GM19455 (cell line): ENCODE measurements at regions not wholly inside any gene's neighbourhood (a gene's known extent, or its start where the extent isn't known, plus 50 kb on each side); places are given as distances from the start of the nearest gene placed in this dataset.
"Not testable (repeated sequence)": the region's sequence is repeated elsewhere in the genome, so short reads cannot be mapped to it uniquely, and the experiment has no call there.

Experiments
- ATAC-seq: cut with Tn5 transposase; IDR thresholded peaks from one replicate; pipeline ENCODE4 v1.9.1; 2021; ENCODE audit not compliant: unreplicated experiment

DNA sequence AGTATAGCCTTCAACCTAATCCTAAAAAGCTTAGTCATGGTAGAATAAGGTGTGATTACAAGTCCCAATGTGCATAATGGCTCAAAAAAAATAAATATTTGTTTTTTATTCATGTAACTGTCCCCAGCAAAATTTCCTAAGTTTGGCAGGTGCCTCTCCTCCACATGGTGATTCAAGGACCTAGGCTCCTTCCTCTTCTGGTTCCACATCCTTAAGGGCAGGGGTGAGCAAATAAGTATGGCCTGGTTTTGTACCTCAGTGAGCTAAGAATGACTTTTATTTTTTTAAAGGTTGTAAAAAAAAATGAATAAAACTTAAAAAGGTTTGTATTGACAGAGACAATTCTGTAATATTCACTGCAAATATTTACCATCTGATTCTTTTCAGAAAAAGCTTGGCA lies 343.5 kb upstream of the UBE2E2 start:
- ATAC-seq: no peak

DNA sequence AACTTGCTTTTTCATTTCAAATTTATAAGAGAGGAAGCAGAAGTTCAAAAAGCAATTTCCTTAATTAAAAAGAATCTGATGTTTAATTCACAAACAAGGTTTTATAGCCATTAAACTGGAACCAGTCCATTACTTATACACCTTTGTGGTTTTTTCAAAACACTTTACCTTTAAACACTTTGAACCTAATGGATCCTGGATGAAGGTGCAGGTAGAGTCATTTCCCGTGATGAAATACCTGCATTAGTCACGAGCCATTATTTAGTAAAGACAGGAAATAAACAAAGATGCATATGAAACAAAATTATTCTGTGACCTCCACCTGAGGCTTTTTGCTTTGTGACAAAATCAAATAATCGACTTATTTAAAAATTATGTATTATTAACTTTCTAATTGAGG lies 341.7 kb upstream of the UBE2E2 start:
- no peak for ATAC-seq

- no peak for ATAC-seq
Observed at GRCh38 chr3:22862111-22862510, 341.0 kb upstream of the UBE2E2 start.

GRCh38 chr3:22882834-22883233 lies 320.3 kb upstream of the UBE2E2 start:
- not testable (repeated sequence) for ATAC-seq

- no peak for ATAC-seq
Observed at GRCh38 chr3:22885039-22885438, 318.1 kb upstream of the UBE2E2 start.

DNA sequence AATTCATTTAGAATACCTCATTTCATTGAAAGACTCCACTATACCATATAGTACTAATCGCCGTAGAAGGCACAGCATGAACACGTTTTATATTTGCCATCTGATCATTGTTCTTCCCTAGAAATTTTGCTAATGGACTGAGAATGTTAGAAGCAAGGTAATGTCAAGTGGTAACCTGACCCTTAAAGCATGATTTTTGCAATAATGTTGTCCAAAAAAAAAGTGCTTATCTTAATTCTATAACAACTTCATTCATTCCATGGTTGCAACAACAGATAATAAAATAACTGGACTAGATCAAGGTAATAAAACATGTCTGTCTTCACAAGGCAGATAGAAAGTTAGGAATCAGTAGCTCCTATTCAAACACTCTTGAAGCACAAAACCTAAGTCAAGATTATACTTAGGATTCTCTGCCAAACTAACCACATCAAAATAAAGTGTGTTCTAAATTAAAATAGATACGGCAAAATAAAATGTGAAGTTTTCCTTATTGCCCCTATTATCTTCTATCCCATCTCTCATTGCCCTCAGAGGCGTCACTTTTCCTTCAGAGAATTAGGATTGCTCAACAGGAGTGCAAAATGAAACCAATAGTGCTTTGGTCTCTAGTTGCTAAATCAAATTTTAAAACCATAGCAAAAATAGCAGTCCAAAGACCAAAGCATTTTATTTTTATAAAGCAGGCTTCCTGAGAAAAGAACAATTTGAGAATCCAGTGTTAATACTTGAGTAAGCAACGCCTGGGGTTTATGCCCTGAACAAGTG lies 317.4 kb upstream of the UBE2E2 start:
- ATAC-seq: no peak

- ATAC-seq: no peak
Observed at GRCh38 chr3:22886439-22887068, 316.6 kb upstream of the UBE2E2 start.

DNA sequence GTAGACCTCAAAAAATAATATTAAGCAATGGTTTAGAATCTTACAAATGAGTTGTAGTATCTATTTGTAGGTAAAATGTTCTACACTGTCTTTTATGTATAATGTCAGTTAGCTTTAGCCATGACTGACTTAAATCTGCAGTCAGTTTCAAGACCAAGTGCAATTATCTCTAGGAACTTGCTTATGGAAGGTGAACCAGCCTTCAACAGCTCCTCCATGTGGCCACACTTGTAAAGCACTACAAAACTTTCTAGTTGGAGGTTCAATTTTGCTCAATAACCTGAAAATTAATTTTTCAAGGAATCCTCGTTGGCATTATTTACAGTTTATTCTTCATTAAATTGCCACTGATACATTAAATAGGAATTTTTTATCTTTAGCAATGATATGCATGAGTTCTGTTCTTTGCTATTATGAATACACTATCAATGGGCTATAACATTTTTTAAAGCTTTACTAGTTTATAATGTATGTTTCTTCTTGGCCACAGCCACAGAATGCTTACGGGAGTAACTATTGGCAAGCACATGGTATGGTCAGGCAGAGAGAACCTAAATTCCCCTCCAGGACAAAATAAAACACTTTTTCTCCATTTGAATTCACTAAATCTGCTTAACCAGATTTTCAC lies 315.3 kb upstream of the UBE2E2 start:
- no peak for ATAC-seq

GRCh38 chr3:22893101-22893500 lies 310.0 kb upstream of the UBE2E2 start:
- no peak for ATAC-seq

- no peak for ATAC-seq
Observed at GRCh38 chr3:22893644-22894325, 309.3 kb upstream of the UBE2E2 start.

DNA sequence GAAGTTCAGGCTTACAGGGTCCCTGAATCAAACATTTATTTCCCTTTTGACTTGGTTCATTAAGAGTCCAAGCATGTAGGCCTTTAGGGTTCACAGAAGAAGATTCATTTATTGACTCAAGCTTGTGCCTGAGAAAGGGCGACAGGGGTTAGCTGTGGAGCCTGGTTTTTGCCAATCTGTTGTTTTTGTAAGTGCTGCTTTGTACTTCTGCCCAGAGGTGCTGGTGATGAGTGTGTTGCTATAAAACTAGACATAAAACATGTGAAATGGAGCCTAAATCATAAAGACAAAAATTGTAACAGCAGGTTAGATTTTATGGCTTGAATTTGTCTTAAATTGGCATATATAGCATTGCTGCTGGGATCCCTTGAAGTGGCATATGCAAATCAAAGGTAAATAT lies 308.3 kb upstream of the UBE2E2 start:
- no peak for ATAC-seq

DNA sequence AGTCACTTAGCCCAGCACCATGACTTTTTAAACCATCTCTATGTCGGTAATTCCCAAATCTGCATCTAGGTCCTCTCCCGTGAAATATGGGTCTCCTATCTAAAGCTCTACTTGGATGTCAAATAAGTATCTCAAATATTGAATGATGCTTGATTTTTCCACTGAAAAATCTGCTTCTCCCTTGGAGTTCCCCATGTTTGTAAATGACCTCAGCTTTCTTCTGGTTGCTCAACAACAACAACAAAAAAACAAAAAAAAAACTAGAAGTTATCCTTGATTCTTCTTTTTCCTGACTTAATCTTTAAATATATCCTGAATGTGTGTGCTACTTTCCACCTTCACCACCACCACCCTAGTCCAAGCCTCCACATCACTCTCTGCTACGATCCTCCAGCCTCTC lies 307.5 kb upstream of the UBE2E2 start:
- no peak for ATAC-seq

DNA sequence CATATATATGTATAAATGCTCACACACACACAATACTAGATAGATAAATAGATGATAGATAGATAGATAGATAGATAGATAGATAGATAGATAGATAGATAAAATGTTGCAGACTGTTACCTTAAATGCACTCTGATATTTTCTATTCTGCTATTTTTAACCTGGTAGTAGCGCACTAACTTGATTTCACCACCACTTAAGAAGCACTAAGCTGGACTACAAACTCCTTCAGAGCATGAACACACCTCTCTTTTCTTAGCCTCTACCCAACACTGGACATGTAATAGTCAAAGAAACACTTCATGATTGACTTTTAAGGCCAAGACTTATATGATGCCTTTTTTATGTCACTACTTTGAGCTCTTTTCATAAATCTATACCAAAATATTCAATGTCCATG lies 304.6 kb upstream of the UBE2E2 start:
- ATAC-seq: no peak

- ATAC-seq: no peak
Observed at GRCh38 chr3:22899441-22899840, 303.7 kb upstream of the UBE2E2 start.

GRCh38 chr3:22900296-22900695 lies 302.8 kb upstream of the UBE2E2 start:
- no peak for ATAC-seq

GRCh38 chr3:22901684-22902083 lies 301.4 kb upstream of the UBE2E2 start:
- ATAC-seq: no peak

DNA sequence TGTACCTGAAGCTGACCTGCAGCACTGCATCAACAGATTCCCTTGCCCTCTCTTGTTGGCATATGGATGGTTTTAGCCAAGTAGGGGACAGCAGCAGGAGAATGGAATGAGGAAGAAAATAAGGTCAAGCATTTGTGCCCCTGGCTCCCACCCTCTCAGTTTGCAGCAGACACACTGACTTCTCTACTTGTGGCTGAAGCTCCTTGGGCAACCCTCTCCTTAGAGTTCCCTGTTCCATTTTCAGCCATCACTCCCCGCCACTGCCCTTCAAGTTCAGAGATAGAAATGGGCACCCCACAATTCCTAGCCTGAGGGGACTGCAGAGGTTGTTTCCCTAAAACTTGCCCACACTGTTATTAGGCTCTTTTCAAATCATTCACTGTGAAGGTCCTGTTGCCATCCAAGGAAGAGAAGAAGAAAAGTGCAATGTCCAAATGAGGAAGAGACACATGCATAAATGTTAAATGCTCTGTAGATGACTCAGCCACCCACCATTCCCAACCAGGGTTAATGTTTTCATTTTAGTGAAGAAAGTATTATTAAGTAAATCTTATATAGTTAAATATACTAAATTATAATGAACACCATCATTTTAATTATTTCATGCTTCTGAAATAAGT lies 295.9 kb upstream of the UBE2E2 start:
- no peak for ATAC-seq

DNA sequence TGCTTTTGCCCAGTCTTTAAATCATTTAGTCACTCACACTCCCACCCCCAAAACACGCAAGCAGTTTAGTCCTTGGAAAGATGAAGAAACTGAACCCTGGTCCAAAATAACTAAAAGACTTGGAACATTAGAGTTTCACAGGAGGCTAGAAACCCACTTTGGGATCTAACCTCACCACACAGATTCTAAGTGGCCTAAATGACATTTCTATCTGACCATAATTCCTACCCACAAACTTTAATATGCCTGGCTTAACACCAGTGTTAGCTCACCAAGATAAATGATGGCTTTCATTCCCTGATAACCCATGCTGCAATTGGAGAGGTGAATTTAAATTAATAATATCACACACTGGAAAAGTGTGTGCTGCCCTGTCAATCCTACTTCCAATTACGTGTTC lies 295.3 kb upstream of the UBE2E2 start:
- no peak for ATAC-seq

DNA sequence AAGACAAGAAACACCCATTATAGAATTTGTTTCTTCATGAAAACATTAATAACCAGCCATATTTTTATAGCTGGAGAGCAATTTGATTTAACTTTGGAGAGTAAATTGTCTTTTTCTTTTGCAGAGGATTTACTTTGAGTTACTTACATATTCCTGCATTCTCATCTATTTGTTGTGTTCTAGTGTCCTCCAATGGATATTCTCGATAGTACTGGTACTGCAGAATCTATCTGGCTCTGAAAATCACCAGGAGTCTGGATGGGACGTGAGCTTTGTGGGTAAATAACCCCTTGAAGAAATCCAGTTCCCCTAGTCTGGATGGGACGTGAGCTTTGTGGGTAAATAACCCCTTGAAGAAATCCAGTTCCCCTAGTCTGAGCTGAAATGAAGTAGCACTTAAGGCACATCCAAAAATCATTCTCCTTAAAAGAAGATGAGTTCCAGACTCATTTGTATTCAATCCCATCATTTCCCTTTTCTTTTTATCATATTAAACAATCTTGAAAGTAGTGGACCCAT lies 294.1 kb upstream of the UBE2E2 start:
- no peak for ATAC-seq

GRCh38 chr3:22916933-22917332 lies 286.2 kb upstream of the UBE2E2 start:
- ATAC-seq: no peak

DNA sequence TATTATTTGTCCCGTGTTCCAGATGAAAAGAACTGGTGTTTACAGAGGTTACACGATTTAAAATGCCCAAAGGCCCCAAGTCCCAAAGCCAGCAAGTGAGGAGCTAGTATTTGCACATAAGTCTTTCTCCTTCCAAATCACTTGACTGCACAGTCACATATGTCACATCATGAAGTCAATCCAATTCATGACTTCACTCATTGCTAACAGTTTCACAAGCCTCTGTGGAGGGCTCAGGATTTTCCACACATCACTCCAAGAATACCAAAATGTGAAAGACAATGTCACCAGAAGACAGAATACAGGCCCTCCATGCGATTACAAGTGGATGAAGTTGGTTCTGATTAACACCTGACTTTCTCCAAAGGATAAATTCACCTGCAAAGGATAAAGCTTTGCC lies 283.1 kb upstream of the UBE2E2 start:
- no peak for ATAC-seq
